Pons (tissue), 1 donor: ENCODE measurements at regions not wholly inside any gene's neighbourhood (a gene's known extent, or its start where the extent isn't known, plus 50 kb on each side); places are given as distances from the start of the nearest gene placed in this dataset.
A peak's percentile ranks its signal among the peaks of the same experiment; 100 is the strongest.
"Not testable (repeated sequence)": the region's sequence is repeated elsewhere in the genome, so short reads cannot be mapped to it uniquely, and the experiment has no call there.

Experiments used
- DNase-seq: peaks from one replicate; pipeline ENCODE4 v3.0.0-alpha.2; 2016; ENCODE audit warnings: low spot score

DNA sequence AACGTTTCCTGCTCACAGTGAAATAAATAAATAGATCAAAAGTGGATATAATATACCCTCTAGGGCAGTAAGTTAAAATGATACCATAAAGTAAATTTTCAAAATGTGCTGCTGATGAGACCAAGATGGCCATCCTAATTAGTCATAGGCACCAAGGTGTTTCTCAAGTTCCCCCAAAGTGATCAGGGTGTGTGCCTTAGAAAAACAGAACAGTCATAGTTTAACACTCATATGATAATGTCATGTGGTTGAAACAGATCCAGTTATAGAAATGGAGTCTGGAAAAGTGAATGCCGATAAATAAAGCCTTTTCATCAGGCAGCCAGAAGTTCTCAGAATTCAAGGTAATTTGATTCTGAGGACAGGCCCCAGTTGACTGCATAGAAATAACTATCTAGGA lies 161.5 kb upstream of the CDKN2B start:
- DNase-seq, result no peak

DNA sequence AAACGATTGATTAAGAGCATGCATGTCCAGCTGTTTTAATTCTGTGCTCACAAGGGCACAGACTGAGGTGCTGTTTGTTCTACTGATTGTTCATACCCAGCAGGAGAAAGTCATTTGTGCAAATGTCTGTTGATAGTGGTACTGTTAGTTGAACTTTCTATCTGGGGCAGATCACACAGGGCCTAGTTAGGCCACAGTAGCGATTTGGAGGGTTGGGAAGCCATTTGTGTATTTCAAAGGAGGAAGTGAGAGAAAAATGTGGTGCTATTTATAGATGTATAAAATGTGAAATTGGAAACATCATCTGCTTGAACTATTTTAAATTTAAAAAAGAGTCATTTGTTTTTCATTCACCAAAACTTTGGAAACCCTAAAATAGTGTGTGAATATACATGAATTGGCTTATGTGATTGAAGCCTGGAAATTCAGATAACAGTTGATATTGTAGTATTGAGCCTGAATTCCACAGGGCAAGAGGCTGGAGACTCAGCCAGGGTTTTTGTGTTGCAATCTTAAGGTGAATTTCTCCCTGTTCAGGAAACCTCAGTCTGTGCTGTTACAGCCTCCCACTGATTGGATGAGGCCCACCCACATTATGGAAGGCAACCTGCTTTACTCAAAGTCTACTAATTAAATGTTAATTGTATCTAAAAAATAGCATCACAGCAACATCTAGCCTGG lies 162.0 kb upstream of the CDKN2B start:
- DNase-seq, result no peak

DNA sequence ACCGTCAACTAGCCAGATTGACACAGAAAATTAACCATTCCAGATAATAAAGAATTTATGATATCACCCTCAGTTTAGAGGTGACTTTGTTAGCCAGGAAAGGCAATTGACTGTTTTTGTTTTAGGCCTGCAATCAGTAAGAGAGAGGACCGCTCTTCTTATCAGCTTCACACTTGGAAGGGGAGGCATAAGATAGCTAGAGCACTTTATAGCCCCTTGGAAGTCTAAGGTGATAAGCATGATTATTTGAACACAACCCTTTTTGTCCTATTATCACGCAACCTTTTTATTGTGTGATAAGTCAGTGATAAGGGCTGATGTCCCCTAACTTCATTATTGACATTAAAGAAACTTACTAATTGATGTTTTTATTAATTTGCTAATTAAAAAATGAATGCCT lies 162.6 kb upstream of the CDKN2B start:
- no peak for DNase-seq

DNA sequence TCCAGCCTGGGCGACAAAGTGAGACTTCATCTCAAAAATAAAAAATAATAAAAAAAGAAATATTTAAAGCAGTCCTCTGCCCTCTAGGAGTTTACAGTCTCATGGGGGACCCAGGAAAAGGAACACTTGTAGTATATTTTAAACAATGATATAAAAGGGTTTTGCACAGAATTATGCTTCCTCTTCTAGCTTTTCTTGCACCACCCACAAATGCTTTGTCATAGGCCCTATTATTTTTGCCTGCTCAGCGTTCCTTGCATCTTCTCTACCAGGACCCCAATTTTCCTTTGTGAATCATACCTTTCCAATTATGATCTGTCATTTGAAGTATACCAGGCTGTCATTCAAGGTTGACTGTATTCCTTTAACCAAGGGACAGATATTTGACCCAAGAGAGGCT lies 164.8 kb upstream of the CDKN2B start:
- DNase-seq, result no peak

DNA sequence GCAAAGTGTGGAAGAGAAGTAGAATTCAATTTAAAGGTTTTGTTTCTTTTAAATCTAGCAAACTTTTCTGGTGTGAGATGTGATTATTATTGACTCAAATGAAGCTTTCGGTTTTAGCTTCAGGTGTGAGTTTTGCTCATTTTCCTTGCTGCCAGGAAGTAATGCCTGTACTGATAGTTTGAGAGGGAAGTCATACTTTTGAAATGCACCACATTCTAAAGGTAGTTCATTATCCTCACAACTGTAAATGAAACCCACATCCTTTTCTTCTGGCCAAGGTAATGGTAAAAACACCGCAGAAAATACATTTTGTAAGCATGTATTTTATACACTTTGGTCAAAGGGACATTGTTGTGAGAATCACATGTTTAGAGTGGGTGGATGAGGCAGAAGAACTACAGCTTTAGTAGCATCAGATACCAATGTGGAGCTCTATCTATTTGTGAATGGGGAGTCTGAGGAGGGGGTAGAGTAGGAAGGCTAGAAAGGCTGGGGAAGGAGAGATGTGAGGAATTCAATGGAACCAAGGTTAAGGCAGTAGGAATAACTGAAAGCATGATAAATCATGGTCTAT lies 167.0 kb upstream of the CDKN2B start:
- no peak for DNase-seq

DNA sequence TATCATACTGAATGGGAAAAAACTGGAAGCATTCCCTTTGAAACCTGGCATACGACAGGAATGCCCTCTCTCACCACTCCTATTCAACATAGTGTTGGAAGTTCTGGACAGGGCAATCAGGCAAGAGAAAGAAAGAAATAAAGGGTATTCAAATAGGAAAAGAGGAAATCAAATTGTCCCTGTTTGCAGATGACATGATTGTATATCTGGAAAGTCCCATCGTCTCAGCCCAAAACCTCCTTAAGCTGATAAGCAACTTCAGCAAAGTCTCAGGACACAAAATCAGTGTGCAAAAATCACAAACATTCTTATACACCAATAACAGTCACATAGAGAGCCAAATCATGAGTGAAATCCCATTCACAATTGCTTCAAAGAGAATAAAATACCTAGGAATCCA lies 171.9 kb upstream of the CDKN2B start:
- DNase-seq, result not testable (repeated sequence)

DNA sequence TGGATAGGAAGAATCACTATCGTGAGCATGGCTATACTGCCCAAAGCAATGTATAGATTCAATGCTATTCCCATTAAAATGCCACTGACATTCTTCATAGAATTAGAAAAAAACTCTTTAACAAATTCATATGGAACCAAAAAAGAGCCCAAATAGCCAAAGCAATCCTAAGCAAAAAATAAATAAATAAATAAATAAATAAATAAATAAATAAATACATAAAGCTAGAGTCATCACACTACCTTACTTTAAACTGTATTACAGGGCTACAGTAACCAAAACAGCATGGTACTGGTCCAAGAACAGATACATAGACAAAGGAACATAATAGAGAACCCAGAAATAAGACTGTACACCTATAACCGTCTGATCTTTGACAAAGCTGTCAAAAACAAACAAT lies 180.4 kb upstream of the CDKN2B start:
- DNase-seq, result no peak

DNA sequence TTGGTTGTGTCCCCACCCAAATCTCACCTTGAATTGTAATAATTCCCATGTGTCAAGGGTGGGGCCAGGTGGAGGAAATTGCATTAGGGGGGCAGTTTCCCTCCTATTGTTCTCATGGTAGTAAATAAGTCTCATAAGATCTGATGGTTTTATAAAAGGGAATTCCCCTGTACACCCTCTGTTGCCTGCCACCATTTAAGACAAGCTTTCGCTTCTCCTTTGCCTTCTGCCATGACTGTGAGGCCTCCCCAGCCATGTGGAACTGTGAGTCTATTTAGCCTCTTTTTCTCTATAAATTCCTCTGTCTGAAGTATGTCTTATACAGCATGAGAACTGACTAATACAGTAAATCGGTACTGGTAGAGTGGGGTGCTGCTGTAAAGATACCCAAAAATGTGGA lies 187.9 kb upstream of the CDKN2B start:
- DNase-seq, result not testable (repeated sequence)

DNA sequence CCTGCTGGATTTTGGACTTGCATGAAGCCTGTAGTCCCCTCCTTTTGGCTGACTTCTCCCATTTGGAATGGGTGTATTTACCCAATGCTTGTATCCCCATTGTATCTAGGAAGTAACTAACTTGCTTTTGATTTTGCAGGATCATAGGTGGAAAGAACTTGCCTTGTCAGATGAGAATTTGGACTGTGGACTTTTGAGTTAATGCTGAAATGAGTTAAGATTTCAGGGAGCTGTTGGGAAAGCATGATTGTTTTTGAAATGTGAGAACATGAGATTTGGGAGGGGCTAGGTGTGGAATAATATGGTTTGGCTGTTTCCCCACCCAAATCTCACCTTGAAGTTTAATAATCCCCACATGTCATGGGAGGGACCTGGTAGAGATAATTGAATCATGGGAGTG lies 189.6 kb upstream of the CDKN2B start:
- no peak for DNase-seq

DNA sequence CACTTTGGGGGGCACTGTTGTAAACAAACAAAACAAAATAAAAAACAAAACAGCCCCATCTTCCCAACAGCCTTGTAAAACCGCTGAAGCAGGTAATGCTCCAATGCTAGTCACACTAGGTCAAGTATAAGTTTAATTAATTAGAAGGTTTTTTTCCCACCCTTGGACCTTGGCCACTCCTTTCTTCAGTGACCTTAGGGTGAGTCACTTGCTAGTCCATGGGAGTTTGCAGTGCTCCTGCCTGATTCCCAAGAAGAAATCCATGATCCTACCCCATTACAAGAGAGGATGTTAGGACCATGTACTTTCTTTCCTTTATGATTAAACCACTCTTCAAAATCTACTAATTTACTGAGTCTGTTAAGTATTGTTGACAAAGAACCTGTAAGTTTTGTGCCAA lies 192.2 kb upstream of the CDKN2B start:
- DNase-seq, result no peak

DNA sequence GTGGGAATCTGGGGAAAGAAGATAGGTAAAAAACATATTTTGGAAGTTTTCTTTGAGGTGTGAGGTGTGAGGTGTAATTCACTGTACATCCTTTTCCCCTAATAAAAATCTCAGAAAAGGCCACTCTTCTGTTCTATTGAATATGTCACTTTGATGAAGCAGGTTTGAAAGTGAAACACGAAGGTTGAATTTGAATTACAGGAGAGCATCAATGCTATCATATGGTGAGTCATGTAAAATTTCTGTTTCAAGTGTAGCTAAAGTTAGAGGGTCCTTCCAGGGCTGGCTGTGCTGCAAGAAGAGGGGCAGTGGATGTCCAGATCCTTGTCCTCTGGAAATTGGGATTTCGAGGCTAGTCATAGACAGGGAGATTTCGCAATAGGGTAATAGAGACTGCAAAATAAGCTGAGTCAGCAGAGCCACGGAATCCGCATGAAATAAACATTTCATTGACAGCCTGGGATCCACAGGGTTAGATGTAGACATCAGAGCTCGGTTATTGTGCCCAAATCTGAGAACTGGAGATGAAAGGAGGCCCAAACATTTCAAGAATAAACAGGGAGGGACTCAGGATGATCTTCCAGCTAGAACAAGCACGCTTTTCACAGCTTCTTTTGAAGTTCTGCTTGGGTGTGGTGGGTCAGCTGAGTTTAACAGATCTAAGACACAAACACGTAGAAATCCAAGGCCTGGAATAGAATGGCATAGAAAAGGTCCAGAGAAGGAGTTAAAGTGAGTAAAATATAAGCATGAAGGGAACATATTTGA lies 194.4 kb upstream of the CDKN2B start:
- no peak for DNase-seq

DNA sequence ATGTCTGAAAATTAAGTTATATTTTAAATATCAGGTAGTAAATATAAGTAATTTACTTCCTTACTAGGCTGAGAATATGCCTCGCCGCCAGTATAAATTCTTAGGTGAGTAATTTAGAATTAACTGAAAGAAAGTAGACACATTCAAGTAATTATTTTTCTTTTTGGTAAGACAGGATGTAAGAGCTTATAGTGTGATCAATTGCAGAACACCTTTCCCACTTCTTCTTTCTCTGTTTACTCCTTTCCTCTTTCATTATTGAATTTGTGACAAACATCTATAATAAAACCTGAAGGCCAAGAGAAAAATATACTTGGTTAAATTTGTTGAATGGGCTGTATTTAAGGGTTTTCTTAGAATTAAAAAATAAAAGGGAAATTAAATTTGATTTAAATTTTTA lies 195.1 kb upstream of the CDKN2B start:
- DNase-seq, result no peak

DNA sequence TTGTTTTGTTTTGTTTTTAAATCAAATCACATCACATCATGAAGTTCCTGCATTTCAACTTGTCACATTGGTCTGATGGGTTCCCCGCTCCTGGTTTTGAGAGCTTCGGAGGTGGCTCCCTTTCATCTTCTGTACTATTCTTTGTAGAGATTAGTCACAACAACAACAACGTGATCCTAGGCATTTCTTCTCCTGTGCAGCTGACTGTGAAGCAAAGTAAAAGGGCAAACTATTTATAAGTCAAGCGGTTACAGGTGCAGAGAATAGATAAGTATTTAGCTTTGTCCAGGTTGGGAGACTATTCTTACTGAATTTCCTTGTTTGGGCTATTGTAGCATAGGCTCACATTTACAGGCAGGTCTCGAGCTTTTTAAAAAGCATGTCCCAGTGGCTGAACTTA lies 197.7 kb upstream of the CDKN2B start:
- DNase-seq, result no peak

DNA sequence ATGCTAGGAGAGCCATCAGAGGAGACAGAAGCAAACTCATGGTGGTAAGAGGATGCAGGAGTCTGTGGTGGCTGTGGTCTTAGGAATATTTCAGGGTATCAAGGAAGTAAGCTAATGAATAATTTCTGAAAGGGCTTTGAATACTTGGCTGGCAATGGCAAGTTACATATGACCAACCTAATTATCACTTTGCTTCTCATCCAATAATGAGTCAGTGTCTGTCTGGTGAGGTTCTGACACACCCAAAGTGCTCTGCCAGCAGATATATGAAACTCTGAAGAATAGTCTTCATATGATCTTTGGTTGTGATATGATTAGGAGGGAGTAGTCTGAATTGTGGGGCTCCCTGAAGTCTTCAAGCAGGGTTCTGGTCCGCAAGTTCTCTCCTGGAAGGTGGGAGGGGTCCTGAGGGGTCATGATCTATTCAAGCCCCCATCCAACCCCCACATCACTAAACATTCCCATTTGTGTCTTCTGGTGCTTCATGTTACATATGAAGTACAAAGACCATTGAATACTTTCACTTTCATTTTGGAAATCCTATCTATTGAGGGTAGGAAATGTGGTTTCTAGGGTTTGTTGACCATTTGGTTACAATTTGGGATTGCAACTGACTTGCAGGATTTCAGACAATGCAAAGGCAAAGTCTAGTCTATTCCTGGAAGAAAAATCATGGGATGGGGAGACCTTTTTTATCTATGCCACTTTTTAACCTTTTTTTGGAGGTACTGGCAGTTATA lies 199.9 kb upstream of the CDKN2B start:
- no peak for DNase-seq

DNA sequence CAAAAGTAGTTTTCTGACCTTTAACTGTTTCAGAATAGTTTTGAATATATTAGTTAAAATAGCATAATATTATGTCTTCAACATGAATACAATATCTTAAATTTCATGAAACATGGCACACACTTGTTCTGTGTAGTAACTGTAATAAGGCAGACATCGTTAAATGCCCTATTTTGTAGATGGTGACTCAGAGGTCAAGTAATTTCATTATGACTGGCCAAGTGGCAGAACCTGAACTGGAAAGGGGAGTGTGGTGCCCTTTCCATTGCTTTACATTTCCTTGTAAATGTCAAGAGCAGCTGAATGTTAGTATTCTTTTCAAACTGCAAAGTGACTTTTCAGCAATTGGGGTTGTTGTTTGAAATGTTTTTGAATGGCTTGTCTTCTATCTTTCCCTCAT lies 201.2 kb upstream of the CDKN2B start:
- no peak for DNase-seq

DNA sequence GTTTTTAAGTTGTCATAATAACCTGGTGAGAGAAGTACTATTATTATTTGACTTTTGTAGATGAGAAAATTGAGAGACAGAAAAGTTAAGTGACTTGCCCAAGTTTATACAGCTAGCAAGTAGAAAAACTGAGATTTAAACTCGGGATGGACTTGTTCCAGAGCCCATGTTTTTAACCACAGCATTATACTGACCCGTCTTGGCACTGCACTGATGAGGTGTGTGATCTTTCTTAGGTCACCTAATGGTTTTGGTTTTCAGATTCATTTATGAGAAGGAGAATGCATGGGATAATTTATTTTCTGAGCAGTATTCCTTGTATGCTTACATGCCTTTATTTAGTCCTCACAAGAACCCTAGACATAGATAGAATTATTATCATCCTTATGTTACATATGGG lies 201.8 kb upstream of the CDKN2B start:
- DNase-seq, result no peak

DNA sequence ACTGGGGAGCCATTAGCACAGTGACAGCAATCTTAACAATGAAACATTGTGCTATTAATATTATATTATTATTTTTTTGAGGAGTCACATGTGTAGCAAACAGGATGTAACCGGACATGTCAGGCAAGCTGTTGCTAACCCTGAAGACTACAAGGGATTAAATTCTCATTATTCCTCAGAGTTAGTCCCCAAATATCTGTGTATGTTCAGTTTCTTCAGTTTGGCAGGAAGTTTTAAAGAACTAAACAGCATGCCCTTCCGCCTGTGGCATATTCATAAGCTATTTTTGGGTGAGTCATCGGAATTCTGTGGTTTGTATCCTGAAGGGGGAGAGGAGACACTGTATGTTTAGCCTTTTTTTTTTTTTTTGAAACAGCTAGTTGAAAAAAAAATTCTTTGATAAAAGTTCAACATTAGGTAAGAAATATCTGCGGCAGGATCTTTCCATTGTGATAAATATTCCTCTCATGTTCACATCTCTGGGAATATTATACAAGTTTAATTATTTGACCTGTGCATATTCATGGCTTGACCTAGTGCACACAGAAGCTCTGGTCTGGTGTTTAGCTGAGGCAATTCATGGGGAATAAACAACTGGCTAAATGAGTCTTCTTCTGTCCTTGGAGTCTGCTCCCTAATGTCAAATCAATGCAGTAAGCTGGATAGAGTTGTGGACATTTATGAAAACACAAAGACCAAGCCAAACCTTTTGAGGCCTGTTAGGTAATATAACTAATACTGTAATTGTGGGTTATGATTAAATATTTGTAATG lies 202.7 kb upstream of the CDKN2B start:
- DNase-seq, result peak; percentile 9

DNA sequence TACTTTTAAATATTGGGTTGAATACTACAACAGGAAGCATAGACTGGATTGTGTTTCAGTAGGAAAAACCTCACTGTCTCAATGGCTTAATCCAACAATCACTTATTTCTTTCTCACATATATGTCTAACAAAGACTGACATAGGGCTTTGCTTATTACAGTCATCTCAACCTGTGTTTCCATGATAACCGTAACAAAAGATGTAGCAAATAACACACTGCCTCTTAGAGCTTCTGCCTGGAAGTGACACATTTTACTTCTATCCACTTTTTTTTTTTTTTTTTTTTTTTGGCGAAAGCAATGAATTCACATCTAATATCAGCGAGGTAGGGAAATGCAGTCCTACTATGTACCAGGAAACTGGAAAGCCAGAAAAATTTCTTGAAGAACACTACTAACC lies 204.9 kb upstream of the CDKN2B start:
- DNase-seq, result no peak

DNA sequence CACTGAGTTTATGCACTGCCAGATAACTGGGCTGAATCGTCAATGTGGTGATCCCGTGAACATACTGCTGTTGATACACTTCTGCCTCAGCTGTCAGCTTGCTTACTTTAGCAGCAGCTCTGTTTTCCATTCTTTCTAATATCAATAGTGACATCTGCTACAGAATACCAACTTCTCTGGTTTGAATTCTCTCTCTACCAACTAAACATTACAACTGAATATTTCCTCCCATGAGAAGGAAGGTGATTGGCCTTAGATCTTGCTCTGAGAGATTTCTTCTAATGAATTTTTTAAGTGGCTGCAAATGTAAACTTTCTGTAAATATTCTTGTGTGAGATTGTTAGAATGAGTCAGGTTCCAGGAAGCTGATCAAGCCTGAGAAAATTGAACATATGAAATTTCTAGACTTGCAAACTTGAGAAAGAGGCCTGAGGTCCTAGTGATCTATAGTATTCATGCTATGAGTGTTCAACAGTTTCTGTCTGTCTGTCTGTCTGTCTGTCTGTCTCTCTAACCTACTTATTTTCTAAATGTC lies 205.5 kb upstream of the CDKN2B start:
- no peak for DNase-seq

DNA sequence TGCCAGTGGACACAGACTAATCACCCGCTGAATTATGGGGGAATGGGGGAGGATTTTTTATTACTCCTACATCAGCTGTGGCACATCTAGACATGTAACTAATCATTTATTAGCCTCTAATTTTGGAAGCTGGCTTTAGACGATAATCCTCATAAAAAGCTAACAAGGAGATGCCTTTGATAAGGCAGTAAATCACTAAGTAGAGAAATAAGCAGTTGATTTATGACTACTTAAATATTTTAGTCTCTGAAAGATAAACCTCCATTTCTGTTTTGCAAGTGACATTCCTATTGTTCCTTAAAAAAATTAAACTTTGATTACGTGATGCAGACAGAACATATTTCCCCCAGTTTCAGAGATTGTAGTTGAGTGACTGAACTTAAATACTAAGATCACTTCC lies 206.4 kb upstream of the CDKN2B start:
- no peak for DNase-seq

DNA sequence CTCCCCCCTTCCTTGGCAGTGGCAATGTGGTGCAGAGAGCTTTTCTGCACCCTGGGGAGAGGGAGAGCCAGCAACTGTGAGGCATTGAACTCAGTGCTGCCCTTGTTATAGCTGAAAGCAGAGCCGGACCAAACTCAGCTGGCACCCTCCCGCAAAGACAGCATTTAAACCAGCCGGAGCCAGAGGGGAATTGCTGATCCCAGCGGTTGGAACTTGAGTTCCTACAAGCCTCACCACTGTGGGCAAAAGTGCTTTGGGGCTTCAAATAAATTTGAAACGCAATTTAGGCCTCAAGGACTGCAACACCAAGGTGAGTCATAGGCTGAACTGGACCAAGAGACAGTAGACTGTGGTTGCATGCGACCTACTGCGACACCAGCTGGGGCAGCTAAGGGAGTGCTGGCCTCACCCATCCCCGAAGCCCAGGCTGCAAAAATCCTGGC lies 207.6 kb upstream of the CDKN2B start:
- no peak for DNase-seq

DNA sequence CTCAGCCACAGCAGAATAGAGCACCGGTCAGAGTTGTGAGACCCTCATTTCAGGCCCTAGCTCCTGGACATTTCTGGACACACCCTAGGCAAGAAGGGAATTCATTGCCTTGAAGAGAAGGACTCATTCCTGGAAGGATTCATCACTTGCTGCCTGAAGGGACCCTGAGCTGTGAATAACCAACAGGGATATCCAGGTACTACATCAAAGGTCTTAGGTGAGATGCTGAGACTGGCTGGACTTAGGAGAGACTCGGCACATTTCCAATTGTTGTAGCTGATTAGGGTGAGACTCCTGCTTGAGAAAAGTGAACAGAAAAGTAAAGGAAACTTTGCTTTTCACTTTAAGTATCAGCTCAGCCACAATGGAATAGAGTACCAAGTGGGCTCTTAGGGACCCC lies 208.1 kb upstream of the CDKN2B start:
- no peak for DNase-seq
